ENCODE measurements at regions not wholly inside any gene's neighbourhood (a gene's known extent, or its start where the extent isn't known, plus 50 kb on each side); places are given as distances from the start of the nearest gene placed in this dataset.

DNA sequence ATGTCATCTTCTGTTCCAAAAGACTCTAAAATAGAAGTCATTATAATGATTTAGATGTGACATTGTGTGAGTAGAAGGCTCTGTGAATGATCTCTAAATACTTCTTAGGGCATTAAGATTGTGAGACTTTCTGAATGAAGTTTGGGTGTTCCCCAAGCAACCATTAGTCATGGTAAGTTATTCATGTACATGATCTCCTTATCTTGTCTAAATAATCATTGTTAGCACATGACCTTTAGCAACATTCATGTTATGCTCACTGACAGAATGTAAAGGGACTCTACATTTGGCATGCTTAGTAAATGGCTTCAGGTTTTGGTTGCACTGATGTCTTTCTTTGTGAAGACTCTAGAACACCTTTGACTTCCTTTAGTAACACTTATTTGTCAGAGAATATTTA is 140.8 kb upstream of the AGA start:
- DNase-seq (ENCODE audit: insufficient read length) (no peak), FAIRE-seq (no peak)
- TF ChIP-seq TAF1 (IDR thresholded peaks at IDR 0.05; ENCODE audit: borderline replicate concordance, low read depth, low read length), result no peak
- no peak for TF ChIP-seq POLR2A (IDR thresholded peaks at IDR 0.05; ENCODE audit: low read depth, low read length)
- TF ChIP-seq POLR2AphosphoS5 (IDR thresholded peaks at IDR 0.05; ENCODE audit: low read depth, low read length), result no peak

DNA sequence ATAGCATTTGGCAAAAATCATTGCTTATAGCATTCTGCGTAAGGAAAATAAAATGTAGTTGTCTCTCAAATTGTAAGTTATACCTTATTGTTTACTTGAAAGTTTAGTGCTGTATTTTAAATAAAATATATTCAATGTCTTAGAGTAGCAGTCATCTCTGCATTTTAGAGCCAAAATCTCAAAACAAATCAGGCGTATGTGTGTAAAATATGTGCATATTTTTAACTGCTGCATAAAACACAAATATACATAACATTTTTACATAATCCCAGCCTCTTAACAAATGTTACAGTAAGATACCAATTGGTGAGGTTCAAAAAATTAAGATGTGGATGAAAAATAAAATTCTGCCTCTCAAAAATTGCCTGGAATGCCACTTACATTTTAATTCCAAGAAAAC is 145.8 kb upstream of the AGA start:
- no peak for TF ChIP-seq POLR2AphosphoS5 (IDR thresholded peaks at IDR 0.05; ENCODE audit: low read depth, low read length)
- TF ChIP-seq TAF1 (IDR thresholded peaks at IDR 0.05; ENCODE audit: borderline replicate concordance, low read depth, low read length), result no peak
- TF ChIP-seq POLR2A (IDR thresholded peaks at IDR 0.05; ENCODE audit: low read depth, low read length), result no peak
- DNase-seq (ENCODE audit: insufficient read length) (no peak), FAIRE-seq (no peak)

DNA sequence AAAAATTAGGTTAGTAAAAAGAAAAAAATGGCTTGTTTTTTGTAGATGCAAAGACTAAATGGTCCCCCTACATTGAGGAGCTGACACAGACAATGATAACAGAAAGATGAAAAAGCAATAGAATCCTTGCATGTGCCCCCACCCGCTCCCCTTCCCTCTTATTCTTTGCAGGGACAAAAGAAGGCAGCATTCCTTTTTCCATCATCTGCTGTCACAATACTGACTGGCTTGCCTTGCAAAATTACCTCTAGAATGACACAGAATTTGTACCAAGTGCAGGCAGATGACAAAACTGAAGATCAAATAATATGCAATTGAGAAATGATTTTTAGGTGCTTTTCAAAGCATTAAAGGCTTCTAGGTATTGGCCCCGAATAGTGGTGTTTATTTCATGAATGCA is 153.1 kb upstream of the AGA start:
- DNase-seq (ENCODE audit: insufficient read length) (no peak), FAIRE-seq (no peak)
- TF ChIP-seq TAF1 (IDR thresholded peaks at IDR 0.05; ENCODE audit: borderline replicate concordance, low read depth, low read length) (no peak), POLR2A (IDR thresholded peaks at IDR 0.05; ENCODE audit: low read depth, low read length) (no peak), POLR2AphosphoS5 (IDR thresholded peaks at IDR 0.05; ENCODE audit: low read depth, low read length) (no peak)

DNA sequence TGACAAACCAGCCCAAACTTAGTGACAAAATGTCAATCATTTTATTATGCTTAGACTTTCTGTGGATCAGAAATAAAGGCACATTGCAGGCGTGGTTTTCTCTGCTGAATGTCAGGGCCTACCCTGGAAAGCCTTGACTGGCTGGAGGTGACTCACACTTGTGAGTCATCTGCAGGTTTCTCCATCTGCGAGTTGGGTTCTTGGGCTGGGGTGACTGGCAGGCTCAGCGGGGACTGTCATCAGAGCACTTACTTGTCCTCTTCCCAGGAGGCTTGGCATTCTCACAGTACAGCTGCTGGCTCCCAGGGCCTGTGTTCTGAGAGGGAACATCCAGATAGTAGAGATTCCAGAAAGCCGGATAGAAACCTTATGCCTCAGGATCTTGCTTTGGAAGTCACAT is 153.8 kb upstream of the AGA start:
- no peak for DNase-seq (ENCODE audit: insufficient read length)
- no peak for FAIRE-seq

DNA sequence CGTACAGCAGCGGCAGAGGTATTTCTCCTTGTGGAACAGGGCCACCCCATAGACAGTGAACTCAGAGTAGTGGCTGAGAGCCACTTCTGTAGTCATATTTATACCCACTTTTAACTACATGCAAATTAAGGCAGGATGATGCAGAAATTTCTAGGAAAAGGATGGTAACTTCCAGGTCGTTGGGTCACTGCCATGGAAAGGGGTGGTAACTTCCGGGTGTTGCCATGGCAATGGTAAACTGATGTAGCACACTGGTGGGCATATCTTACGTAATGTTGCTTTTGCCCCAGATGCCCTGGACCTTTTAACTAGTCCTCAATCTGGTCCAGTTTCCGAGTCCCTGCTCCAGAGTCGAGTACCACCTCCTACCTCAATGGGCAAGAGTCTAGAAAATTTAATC is 154.8 kb upstream of the AGA start:
- no peak for FAIRE-seq
- no peak for TF ChIP-seq POLR2A (IDR thresholded peaks at IDR 0.05; ENCODE audit: low read depth, low read length)
- TF ChIP-seq TAF1 (IDR thresholded peaks at IDR 0.05; ENCODE audit: borderline replicate concordance, low read depth, low read length), result no peak
- TF ChIP-seq POLR2AphosphoS5 (IDR thresholded peaks at IDR 0.05; ENCODE audit: low read depth, low read length), result no peak

More for the DNA sequence above, 153.8 kb upstream of the AGA start:
- TF ChIP-seq TAF1 (IDR thresholded peaks at IDR 0.05; ENCODE audit: borderline replicate concordance, low read depth, low read length) (no peak), POLR2AphosphoS5 (IDR thresholded peaks at IDR 0.05; ENCODE audit: low read depth, low read length) (no peak), POLR2A (IDR thresholded peaks at IDR 0.05; ENCODE audit: low read depth, low read length) (no peak)

GRCh38 chr4:177605252-177605651 is 163.0 kb upstream of the AGA start:
- no peak for DNase-seq (ENCODE audit: insufficient read length)
- TF ChIP-seq POLR2AphosphoS5 (IDR thresholded peaks at IDR 0.05; ENCODE audit: low read depth, low read length) (no peak), TAF1 (IDR thresholded peaks at IDR 0.05; ENCODE audit: borderline replicate concordance, low read depth, low read length) (no peak), POLR2A (IDR thresholded peaks at IDR 0.05; ENCODE audit: low read depth, low read length) (no peak)
- no peak for FAIRE-seq

More for the DNA sequence above, 154.8 kb upstream of the AGA start:
- DNase-seq (ENCODE audit: insufficient read length), result no peak

DNA sequence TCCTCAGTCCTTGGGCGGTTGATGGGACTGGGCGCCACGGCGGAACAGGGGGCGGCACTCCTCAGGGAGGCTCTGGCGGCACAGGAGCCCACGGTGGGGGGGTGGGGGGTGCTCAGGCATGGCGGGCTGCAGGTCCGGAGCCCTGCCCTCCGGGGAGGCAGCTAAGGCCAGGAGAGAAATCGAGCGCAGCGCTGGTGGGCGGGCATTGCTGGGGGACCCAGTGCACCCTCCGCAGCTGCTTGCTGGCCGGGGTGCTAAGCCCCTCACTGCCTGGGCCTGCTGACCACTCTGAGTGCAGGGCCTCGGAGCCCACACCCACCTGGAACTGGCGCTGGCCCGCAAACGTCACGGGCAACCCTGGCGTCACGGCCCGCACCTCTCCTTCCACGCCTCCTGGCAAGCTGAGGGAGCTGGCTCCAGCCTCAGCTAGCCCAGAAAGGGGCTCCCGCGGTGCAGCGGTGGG is 164.9 kb upstream of the AGA start:
- TF ChIP-seq POLR2A (IDR thresholded peaks at IDR 0.05; ENCODE audit: low read depth, low read length), result no peak
- TF ChIP-seq TAF1 (IDR thresholded peaks at IDR 0.05; ENCODE audit: borderline replicate concordance, low read depth, low read length), result no peak
- no peak for TF ChIP-seq POLR2AphosphoS5 (IDR thresholded peaks at IDR 0.05; ENCODE audit: low read depth, low read length)
- no peak for FAIRE-seq
- DNase-seq (ENCODE audit: insufficient read length), result no peak

DNA sequence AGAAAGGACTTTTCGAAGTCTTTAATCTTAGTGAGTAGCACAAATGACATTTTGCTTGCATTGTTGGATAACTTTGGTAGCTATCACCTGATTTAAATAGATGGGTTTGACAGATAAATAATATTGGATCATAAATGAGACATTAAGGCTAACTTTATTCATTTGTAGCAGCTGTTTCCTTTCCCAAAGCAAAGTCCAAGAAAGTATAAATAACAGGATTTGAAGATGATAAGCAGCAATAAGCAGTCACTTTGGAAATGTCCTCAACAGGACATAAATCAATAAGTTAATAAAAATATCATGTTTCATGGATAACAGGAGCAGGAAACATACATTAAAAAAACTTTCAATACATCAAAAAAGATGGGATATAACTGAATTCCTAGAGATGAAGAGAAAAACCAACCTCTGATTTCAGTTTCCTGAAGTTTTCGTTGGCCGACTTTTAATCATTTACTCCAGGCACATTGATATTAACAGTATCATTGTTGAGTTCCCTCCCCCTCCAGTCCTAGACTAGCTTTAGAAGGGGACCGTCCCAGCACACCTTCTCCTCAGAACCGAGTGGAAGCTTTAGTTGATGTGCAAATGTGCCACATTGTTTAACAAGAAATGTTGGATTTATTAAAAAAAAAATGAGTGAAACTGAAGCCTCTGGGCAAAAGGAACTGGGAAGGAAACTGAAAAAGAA is 169.9 kb upstream of the AGA start:
- FAIRE-seq (no peak), DNase-seq (ENCODE audit: insufficient read length) (no peak)
- no peak for TF ChIP-seq POLR2A (IDR thresholded peaks at IDR 0.05; ENCODE audit: low read depth, low read length)

DNA sequence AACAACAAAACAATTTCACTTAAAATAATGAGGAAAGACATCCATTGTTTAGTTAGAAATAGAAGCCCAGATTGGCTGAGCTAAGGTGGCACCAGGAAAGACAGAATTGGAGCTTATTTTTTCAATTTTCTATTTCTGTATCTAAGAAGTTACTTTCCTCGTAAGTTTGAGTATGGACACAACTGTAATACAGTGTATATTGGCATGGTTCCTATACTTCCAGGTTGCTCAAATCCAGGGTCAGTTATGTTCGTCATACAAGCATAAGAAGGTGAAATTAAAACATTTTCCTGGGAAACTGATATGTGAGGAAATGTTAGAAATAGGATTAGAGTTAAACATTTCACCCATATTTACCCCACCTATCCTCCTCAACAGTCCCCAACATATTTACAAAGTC is 170.4 kb upstream of the AGA start:
- no peak for FAIRE-seq
- DNase-seq (ENCODE audit: insufficient read length), result no peak
- TF ChIP-seq POLR2A (IDR thresholded peaks at IDR 0.05; ENCODE audit: low read depth, low read length) (no peak), POLR2AphosphoS5 (IDR thresholded peaks at IDR 0.05; ENCODE audit: low read depth, low read length) (no peak), TAF1 (IDR thresholded peaks at IDR 0.05; ENCODE audit: borderline replicate concordance, low read depth, low read length) (no peak)

DNA sequence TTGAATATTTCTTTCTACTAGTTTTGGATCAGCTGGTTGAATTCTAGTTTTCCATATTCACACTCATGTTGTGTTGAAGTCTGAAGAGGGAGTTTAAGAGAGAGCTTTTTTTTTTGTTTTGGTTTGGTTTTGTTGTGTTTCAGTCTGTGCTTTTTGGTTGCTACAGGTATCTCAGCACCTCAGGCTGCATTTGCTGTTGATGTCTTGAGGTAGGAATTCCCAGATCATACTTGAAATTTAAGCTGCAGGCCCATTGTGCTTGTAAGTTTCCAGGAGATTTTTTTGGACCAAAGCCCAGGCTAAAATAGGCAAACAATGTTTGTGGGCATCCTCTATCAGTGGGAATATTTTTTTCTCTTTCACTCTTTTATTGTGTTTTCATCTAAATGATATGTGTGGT is 190.2 kb upstream of the AGA start:
- TF ChIP-seq TAF1 (IDR thresholded peaks at IDR 0.05; ENCODE audit: borderline replicate concordance, low read depth, low read length) (no peak), POLR2AphosphoS5 (IDR thresholded peaks at IDR 0.05; ENCODE audit: low read depth, low read length) (no peak), POLR2A (IDR thresholded peaks at IDR 0.05; ENCODE audit: low read depth, low read length) (no peak)
- FAIRE-seq, result no peak
- DNase-seq (ENCODE audit: insufficient read length), result no peak

DNA sequence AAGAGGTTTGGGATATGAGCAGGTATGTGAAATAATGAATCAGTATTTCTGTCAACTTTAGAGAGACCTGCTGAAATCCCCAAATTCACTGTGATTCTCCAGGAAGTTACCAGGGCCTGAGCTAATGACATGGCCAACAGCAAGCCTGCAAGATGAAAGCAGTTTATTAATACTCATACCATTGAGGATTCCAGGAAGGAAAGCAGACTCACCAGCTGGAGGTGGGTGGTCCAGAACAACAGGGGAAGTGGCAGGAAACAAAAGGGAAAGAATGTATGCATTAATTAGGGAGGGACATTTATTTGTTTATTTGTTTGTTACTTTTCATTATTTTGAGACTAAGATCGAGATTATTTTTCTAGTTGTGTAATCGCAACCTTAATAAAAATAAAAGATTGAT is 196.6 kb upstream of the AGA start:
- DNase-seq (ENCODE audit: insufficient read length) (no peak), FAIRE-seq (no peak)
- TF ChIP-seq POLR2A (IDR thresholded peaks at IDR 0.05; ENCODE audit: low read depth, low read length) (no peak), POLR2AphosphoS5 (IDR thresholded peaks at IDR 0.05; ENCODE audit: low read depth, low read length) (no peak), TAF1 (IDR thresholded peaks at IDR 0.05; ENCODE audit: borderline replicate concordance, low read depth, low read length) (no peak)

GRCh38 chr4:177640864-177641263 is 198.6 kb upstream of the AGA start:
- FAIRE-seq (no peak), DNase-seq (ENCODE audit: insufficient read length) (no peak)
- no peak for TF ChIP-seq POLR2AphosphoS5 (IDR thresholded peaks at IDR 0.05; ENCODE audit: low read depth, low read length)
- TF ChIP-seq POLR2A (IDR thresholded peaks at IDR 0.05; ENCODE audit: low read depth, low read length), result no peak
- TF ChIP-seq TAF1 (IDR thresholded peaks at IDR 0.05; ENCODE audit: borderline replicate concordance, low read depth, low read length), result no peak
